NCI-H2227 (cell line): ENCODE measurements at regions not wholly inside any gene's neighbourhood (a gene's known extent, or its start where the extent isn't known, plus 50 kb on each side); places are given as distances from the start of the nearest gene placed in this dataset.
A peak's percentile ranks its signal among the peaks of the same experiment; 100 is the strongest.

ENCODE experiments used
- DNase-seq: peaks from one replicate; lab custom pipeline; 2025; ENCODE audit not compliant: unreplicated experiment; lab: John Stamatoyannopoulos, UW

DNA sequence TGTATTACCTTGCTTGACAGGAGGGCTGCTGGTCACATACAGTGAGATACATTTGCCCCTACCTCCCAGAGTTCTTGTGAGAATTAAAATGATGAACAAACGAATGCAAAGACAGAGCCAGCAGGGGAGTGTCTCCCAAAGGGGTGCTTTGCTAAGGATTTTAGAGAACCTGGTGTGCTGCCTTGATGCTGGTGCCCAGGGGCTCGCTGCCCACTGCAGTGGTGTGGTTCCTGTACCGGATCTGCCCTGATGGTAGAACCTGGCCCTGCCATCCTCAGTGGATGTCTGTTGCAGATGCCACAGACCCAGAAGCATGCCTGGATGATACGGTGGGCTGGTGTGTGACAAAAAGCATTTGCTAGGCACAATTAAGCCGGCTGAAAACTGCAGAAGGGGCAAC lies 414.8 kb upstream of the HS6ST1 start:
- no peak for DNase-seq

DNA sequence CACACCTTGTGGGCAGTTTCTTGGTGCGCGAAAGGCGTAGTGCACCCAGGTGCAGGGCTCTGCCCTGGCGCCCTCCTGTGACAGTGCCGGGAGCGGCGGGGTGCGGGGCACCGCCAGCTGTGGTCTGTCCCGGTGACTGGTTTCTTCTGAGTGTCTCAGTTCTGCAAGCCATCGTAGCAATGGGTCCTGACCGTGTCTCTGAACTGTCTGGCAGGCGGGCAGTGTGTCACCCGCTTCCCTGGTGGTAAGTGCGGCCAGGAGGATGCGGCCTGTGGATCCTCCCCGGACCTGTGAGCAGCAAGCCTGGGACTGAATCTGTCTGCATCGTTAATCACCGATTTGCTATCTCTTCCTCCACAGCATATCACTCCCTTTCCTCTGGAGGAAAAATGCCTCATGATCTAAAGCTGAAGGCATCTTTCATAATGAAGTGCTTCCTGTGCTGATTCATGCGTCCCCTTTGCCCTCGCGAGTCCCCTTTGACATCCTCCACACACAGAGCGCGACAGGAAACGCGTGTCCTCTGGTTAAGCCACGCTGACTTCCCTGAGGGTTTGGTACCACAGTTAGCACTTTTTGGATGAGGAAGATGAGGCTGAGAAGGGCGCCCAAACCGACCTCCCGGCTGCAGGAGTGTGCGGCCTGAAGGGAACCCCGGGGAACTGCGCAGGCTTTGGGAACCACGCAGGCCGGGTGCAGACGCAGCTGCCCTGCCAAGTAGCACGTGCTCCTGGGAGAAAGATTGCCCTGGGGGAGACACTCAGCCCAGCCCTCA lies 416.0 kb upstream of the HS6ST1 start:
- DNase-seq: no peak

DNA sequence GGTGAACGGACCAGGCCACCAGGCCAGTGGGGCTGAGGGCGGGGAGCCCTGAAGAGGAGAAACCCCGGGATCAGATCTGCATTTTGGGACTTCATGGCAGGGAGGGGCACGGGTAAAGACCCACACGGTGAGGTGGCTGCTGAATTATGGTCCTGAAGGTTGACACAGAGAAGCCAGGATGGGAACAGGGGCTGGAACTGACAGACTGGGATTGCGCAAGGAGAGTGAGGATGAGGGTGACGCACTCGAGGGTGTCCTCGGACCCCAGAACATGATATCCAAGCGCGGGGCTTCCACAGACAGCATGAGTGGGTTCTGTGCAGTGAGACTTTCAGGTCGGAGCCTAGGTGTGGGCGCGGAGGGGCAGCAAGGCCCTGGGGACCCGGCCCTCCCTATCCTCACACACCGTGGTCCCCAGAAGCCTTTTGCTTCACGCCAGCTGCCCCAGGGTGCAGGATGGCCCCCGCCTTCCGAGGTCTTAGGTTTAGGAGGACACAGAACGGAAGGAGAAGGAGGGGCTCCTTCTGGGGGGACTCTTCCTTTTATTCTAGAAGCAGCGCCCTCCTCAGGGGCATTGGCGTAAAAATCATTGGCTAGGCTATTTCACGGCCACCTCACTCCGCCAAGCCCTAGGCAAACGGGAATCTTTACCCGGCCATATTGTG lies 416.8 kb upstream of the HS6ST1 start:
- DNase-seq: no peak

DNA sequence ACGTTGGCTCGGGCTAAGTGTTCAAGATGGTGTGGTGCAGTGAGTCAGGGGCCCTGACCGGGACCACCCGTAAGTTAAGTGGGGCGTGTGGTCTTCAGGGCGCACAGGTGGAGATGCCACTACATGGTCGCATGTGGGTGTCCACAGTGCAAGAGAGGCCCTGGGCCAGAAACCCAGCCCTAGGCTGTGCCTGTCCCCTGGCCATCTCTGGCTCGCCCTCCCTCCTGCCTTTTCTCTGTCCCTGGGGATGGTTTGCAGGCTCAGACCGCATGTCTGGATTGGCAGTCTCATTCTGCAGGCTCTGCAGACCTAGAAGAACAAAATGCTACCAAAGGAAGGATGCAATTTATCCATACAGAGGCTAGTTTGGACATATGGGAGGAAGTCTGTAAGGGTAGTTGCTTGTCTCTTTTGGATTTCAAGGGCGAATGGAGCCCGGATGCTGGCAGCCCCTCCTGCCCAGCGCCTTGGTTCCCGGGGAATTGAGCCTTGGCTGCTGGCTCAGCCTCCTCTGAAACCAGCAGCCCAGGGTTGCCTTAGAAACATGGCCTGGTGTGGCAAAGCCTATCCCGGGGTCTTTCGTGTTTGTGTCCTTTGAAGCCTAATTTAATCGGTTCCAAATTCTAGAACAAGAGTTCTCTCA lies 417.5 kb upstream of the HS6ST1 start:
- DNase-seq: no peak

DNA sequence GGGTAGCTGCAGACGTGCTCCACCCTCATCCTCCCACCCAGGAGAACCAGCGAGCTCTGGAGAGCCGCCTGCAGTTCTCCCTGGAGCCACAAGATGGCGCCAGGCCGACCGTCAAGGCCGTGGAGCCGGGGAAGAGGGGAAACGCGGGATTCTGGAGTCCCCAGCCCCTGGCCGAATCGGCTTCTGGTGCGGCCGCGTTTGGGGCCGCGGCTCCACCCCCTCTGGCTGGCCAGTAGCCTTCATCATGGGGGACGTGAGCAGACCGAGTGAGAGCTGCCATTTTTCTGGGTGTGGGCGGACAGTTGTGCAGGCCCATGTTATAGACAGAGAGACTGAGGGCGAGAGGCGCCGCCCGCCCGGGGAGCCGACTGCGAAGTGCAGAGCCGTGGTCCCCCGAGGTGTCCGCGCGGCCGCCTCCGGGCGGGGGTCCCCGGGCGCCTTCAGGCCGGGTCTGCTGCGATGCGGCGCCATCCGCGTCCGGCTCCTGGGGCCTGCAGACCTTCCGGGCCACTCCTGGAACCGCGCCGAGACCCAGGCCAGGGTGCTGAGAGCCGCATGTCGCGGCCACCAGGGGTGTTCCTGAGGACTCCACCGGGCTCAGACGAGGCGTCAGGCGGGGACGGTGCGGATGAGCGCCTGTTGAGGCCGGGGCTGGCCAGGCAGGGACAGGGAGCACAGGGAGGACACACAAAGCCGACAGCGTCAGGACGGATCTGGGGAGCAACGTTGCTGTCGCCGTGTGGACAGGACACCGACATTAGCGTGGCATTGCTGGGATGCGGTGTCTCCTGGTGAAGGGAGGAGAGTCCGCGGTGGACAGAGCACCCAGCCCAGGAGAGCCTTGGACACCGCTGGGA lies 418.2 kb upstream of the HS6ST1 start:
- DNase-seq: peak; percentile 92

DNA sequence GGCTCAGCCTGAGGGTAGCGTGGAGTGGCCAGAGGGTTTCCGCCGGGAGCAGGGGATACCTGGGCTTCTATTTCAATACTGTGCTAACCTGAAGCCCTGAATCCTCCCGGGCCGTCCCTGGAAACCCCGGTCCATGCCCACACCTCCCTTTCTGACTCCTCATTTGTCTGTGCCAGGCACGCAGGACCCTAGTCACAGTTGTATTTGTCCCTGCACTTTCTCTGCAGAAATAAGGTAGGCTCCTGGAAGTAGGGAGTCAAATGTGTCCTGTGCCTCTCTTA lies 418.8 kb upstream of the HS6ST1 start:
- DNase-seq: no peak

DNA sequence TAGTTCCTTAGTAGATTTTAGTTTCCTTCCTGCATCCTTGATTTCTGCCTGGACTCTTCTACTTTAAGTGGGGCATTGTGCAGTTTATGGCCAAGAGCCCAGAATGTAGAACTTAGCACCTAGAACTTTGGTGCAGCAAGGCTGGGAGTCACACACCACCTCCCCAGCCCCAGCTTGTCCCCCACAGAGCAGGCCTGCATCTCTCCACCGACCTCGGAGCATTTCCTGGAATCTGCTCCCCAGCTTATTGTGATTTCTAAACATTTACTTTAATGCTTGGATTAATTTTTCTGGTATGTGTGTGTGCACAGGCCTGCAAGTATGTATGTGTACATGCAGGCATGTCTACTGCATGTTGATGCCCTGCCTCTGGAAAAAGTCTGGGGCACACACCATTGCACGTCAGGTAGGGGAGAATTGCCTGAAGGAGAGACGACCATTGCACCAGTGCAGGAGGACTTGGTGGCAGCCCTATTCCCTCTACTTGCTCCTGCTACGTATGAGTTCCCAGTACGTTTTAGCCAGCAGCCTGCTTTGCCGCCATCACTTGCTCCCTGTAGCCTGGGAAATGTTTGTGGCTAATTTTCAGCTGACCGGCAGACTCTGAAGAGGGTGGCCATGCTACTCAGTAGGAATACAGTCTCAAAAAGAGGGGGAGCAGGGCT lies 419.9 kb upstream of the HS6ST1 start:
- no peak for DNase-seq

DNA sequence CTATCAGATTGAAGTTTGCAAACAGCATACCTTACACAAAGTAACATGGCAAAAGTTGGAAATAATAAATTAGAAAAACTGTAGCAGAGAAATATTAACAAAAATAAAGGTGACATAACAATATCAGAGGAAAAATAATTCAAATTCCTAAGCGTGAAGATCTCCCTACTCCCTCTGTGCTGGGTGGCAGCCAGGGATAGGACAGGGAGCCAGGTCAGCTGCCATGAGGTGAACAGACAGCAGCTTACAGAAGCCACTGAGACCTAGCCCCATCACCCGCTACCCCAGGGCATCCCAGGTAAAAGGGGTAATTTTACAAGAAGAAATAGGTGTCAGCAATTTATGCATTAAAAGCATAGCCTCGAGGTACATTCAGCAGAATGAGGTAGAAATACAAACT lies 423.8 kb upstream of the HS6ST1 start:
- DNase-seq: no peak

DNA sequence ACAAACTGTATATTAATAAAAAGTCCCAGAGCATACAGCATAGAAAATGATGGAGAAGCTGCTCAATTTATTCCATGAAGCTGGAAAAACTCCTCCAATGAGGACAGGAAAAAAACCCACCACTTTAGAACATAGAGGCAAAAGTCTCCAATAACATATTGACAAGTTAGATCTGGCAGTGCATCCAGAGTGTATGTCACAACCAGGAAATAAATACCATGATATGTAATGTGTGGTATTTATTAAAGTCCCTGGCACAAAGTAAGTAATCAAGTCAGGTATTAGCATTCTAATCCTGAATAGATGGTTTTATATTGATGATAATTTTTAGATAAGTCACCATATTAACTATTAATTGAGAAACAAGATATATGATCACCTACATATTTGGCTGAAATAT lies 427.3 kb upstream of the HS6ST1 start:
- no peak for DNase-seq

DNA sequence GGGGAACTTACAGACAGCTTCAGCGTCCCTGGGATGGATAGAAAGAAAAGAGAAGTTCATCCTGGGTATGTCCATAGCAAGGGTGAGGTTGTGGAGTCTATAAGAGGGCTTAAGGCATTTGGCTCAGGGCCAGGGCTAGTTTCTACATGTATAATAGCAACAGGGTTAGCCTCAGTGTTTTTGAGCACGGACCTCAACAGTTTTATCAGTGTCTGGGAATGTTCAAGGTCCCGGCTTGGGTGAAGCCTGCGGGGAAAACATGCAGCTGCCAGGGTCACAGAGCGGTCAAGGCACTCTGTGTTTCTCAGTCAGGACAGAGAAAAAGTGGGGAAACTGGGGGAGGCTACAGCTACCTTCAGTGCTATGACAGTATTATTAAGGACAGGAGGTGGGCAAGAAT lies 427.7 kb upstream of the HS6ST1 start:
- DNase-seq: no peak

DNA sequence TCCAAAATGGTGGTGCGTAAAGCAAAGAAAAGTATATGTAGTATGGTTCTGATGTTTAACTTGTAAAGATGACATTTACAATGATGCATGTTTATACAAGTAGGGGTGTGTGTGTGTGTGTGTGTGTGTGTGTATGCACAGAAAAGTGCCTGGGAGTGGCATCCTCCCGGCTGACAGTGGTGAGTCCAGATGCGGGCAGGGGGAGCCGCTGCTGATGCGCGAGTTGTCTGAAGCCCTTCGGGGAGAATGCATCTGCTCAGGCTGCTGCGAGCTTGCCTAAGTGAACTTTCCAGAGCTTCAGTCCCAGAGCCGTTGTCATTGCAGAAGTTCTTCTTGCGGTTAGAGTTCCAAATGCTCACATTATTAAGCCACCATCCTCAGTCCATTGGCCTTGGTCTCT lies 429.7 kb upstream of the HS6ST1 start:
- DNase-seq: no peak

DNA sequence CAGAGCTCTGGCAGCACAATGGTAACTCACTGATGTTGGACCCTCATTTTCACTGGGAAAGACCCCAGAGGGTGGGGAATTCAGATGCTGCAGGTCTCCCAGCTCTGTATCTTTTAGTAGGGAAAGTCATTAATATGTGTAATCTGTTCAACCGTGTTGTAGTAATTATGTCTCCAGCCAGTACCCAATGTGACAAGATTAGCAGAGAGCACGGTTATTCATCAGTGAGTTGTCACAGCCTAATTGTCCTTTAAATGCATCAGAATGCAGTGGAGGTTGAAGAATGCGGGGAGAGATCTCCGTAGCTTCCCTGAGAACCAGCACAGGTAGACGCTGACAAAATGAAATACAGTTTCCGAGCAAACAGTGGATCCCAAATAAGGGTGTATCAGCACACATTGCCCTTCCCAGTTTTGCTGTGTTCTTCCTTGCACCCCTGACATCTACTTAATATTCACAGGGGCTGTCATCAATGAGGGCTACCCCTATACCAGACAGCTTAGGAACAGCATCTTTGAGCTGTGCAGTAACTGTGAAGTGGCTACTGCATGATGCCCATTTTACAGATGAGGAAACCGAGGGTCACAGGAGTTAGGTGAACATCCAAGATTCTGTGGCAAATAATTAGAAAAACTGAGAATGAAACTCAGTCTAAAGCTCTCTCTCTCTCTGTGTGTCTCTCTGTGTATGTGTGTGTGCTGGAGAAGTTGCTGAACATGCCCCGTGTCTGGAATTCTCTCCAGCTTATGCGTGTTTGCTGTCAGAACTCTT lies 430.4 kb upstream of the HS6ST1 start:
- DNase-seq: no peak

DNA sequence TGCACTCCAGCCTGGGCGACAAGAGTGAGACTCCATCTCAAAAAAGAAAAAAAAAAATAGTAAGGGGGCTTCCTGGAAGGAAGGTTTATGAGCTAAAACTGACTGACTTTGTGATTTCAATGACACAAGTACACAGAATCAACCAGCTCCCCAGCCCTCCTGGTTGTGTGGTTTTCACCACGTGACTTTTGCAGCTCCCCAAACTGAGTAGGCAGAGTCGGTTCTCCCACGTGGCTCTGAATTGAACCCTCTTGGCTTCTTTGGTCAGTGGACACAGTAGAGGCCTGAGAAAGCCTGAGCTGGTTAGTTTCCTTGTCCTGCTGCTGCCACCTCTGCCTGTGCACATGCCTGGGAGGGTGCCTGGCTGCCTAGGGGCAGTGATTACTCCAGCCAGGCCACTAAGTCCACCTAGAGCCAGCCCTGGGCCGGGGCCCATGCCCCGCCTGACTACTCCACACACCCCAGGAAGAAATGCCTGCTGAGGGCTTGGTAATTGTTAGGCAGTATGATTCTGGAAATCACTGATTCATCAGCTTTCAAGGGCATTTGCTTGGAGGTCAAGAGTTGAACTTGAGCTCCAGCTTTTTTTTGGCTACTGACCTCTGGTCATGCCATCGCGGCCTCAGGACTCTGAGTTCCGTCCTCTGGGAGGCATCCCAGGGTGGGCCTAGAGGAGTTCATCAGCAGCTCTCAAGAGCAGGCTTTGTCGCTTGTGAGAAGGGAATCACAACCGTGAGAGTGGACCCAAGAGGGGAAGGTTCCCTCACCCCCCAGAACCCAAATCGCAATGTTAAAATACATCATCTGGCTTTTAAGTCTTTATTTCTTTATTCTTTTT lies 431.9 kb upstream of the HS6ST1 start:
- no peak for DNase-seq

DNA sequence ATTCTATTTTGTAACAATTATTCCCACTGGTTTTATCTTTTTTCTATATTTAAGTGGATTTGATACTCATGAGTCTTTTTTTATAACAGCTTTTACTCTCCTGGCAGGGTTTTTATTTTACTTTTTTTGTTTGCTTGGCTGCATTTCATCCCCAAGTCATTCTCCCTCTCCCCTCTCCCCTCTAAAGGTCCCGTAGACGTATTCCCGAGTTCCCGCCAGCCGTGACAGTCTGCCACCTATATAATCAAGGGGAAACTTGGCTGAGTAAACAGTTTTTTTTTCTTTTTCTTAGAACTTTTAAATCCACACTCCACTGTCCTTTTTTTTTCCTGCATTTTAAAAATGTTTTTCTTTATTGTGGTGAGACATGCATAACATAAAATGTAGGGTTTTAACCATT lies 433.1 kb upstream of the HS6ST1 start:
- no peak for DNase-seq

DNA sequence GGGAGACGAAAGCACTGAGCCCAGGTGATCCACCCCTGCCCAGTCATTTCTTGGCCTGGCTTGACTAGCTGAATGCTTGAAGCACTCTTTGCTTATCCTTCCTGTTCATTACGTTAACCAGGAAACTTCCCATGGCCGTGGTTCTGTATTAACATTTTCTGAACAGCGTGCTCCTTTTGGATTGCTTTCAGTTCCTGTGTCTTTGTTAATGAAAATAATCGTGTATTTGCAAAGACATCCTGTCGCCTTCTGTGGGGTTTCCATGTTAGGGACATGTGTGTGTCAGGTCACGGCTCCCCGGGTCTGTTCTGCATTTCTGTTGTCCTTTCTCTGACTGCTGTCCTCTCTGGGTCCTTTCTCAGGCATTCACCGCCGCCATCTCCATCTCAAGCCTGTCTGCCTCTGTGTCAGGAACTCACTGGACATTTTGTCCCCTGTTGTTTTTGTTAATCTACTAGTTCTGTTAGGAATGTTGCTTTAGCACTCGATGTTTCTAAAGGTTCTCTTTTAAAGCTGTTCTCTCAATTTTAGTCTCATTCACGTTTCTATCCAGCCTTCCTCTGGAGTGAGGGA lies 434.1 kb upstream of the HS6ST1 start:
- DNase-seq: no peak

DNA sequence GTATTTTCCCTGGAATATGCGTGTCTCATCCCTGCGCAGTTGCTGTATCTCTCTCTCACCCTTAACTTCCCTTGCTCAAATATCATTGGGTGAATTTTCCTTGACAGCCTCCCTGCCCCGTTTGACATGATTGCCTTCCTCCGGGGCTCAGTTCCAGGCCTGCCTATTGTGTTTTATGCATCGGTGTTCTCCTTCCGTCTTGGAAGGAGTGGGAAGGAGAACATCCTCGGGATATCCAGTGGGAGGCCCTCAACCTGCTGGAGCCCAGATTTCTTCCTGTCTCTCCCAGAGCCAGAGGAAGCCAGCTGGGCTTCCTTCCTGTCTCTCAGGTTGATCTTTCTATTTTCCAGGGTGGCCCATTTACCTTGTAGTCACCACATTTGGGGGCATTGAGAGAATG lies 434.7 kb upstream of the HS6ST1 start:
- no peak for DNase-seq

DNA sequence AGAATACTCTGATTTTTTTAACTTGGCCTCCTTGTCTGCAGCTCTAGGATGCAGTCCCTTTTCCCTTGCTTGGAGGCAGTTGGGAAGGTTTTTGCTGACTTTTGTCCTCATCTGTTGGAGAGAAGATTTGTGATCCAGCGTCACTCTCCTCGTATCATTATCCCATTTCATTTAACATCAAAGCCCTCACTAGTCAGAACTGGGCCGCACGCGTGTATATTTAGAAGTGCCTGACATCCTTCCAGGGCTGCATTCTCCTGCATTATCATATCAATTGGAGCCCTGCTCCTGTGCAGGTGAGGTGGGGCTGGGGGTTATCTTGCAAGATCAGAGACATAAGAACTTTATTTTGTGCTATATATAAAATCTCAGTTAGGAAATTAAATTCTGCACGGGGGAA lies 435.1 kb upstream of the HS6ST1 start:
- no peak for DNase-seq

DNA sequence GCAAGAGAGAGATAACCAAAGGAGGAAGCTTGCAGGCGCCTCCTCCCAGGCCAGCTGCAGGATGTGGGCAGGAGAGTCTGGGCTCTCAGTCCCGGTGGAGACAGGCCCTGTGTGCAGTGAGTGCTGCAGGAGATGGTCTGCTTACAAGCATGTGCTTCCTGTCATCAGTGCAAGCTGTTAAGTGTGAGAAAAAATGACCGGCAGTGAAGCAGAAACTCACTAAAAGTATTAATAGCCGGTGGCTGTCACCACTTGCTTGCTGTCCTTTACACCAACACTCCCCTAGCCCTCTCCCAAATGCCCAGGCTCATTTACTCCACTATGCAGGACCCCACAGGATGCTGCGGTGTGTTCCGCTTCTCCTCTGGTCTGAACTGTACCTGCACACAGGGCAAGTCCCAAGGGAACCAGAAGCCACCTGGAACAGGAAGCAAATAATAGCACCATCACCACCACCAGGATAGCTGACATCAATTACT lies 435.6 kb upstream of the HS6ST1 start:
- no peak for DNase-seq
